HepG2 (cell line): ENCODE measurements at regions not wholly inside any gene's neighbourhood (a gene's known extent, or its start where the extent isn't known, plus 50 kb on each side); places are given as distances from the start of the nearest gene placed in this dataset.

Experiments used
- ATAC-seq: fragments of 200-7000 bp; cut with Tn5 transposase; 3 replicates; pipeline ENCODE4 v1.9.1; 2020; ENCODE audit warnings: mild to moderate bottlenecking, moderate library complexity
- BruUV-seq: library from RNA; stranded (reverse); fragments of 400-500 nt; replicated peaks from 2 replicates; lab custom pipeline; 2021; lab: Mats Ljungman, UMichigan
- CTCF ChIA-PET: fragments of 300-600 bp; formaldehyde crosslinking; extraction: SDS; loops from one replicate; lab custom pipeline; 2021; ENCODE audit warnings: low total read pairs, inconsistent platforms, low intra/inter-chr PET ratio; lab: Yijun Ruan, JAX
- POLR2A ChIA-PET: fragments of 350-600 bp; sonication (Branson Sonifier 250); formaldehyde crosslinking; loops from one replicate; lab custom pipeline; 2020; ENCODE audit warnings: antibody characterized with exemption, inconsistent platforms; lab: Yijun Ruan, JAX
- DNase-seq: peaks from one replicate; pipeline ENCODE4 v3.0.0-alpha.2; 2015; ENCODE audit warnings: low spot score
- FAIRE-seq: peaks from 3 replicates; lab custom pipeline; 2011; peaks lifted over from hg19 to GRCh38; lab: Jason Lieb, UNC
- H2AFZ ChIP-seq: one replicate; pipeline ENCODE4 v1.6.1; 2011; ENCODE audit warnings: low read length, inconsistent platforms
- H3K27ac ChIP-seq: fragments of 300-600 bp; 3 replicates; pipeline ENCODE4 v1.8.0; 2011; ENCODE audit warnings: mixed run types, mild to moderate bottlenecking, mixed read lengths, low read length, inconsistent platforms; ENCODE audit not compliant: insufficient read depth; ENCODE audit errors: extremely low read length
- H3K27me3 ChIP-seq, 2 experiments: fragments of 200-600 bp in 1 of 2; 2 replicates in 1 of 2; 3 replicates in 1 of 2; pipeline versions ENCODE4 v1.6.0 to v1.8.0; 2011; ENCODE audit warnings: low read length in 2 of 2, mild to moderate bottlenecking in 2 of 2, moderate library complexity in 2 of 2, inconsistent platforms in 1 of 2; ENCODE audit not compliant: insufficient read depth in 2 of 2, control insufficient read depth in 1 of 2
- H3K36me3 ChIP-seq, 2 experiments: fragments of 200-600 bp in 1 of 2; replicated peaks in 1 of 2; 2 replicates in 1 of 2; 3 replicates in 1 of 2; pipeline versions ENCODE4 v1.5.1 to v1.8.0; 2011; ENCODE audit warnings: low read length in 2 of 2, inconsistent platforms in 1 of 2; ENCODE audit not compliant: insufficient read depth in 2 of 2, control insufficient read depth in 1 of 2
- H3K4me1 ChIP-seq: 2 replicates; pipeline ENCODE4 v1.5.1; 2012; ENCODE audit warnings: low read length, inconsistent platforms; ENCODE audit not compliant: insufficient read depth
- H3K4me2 ChIP-seq: 2 replicates; pipeline ENCODE4 v1.6.0; 2011; ENCODE audit warnings: low read depth, low read length, inconsistent platforms
- H3K4me3 ChIP-seq, 3 experiments: fragments of 200-600 bp in 1 of 3; sonication (generic), shearing (Covaris generic) in 1 of 3; replicated peaks in 1 of 3; 2 replicates each; pipeline ENCODE4 v1.5.1; 2011 to 2016; ENCODE audit warnings: low read length in 3 of 3, inconsistent platforms in 2 of 3, low read depth in 2 of 3, mild to moderate bottlenecking in 2 of 3, control low read depth in 1 of 3, mixed read lengths in 1 of 3; ENCODE audit not compliant: insufficient read depth in 1 of 3
- H3K79me2 ChIP-seq: one replicate; pipeline ENCODE4 v1.6.1; 2011; ENCODE audit warnings: low read length, inconsistent platforms; ENCODE audit not compliant: insufficient read depth
- H3K9ac ChIP-seq: 2 replicates; pipeline ENCODE4 v1.6.0; 2011; ENCODE audit warnings: mild to moderate bottlenecking, low read depth, low read length, inconsistent platforms; ENCODE audit not compliant: insufficient read depth
- H3K9me3 ChIP-seq: 2 replicates; pipeline ENCODE4 v1.5.1; 2012; ENCODE audit warnings: mild to moderate bottlenecking, low read length
- H4K20me1 ChIP-seq: 2 replicates; pipeline ENCODE4 v1.6.0; 2011; ENCODE audit warnings: inconsistent platforms, mild to moderate bottlenecking, low read length, moderate library complexity; ENCODE audit not compliant: insufficient read depth
- ATF1 ChIP-seq: IDR thresholded peaks from 2 replicates; pipeline ENCODE4 v1.6.1; 2016; ENCODE audit warnings: mild to moderate bottlenecking, control low read depth
- CHCHD3 ChIP-seq: sonication (generic); formaldehyde crosslinking; IDR thresholded peaks from 2 replicates; pipeline ENCODE4 v1.8.0; 2022; ENCODE audit warnings: mild to moderate bottlenecking, missing genetic modification reagents, moderate library complexity
- EED ChIP-seq: sonication (generic); formaldehyde crosslinking; IDR thresholded peaks from 2 replicates; pipeline ENCODE4 v1.5.0; 2020; ENCODE audit warnings: mild to moderate bottlenecking, missing genetic modification reagents
- FOXK1 ChIP-seq: sonication (generic); formaldehyde crosslinking; IDR thresholded peaks from 2 replicates; pipeline ENCODE4 v1.4.0; 2020; ENCODE audit warnings: low read depth, missing genetic modification reagents, borderline replicate concordance
- HIC2 ChIP-seq: sonication (generic); formaldehyde crosslinking; IDR thresholded peaks from 2 replicates; pipeline ENCODE4 v1.9.0; 2022; ENCODE audit warnings: low read depth, missing genetic modification reagents
- KMT2B ChIP-seq: IDR thresholded peaks from 2 replicates; pipeline ENCODE4 v1.6.1; 2016; ENCODE audit warnings: missing genetic modification reagents, missing compliant biosample characterization
- MTA1 ChIP-seq: sonication (generic); formaldehyde crosslinking; IDR thresholded peaks from 2 replicates; pipeline ENCODE4 v1.4.0; 2020; ENCODE audit warnings: missing genetic modification reagents, mild to moderate bottlenecking, borderline replicate concordance
- RFXANK ChIP-seq: IDR thresholded peaks from 2 replicates; pipeline ENCODE4 v1.6.1; 2016
- SUZ12 ChIP-seq: fragments of 150-350 bp; IDR thresholded peaks from 2 replicates; pipeline ENCODE4 v1.6.1; 2014; ENCODE audit warnings: low read depth, low read length
- YEATS4 ChIP-seq: sonication (generic); formaldehyde crosslinking; IDR thresholded peaks from 2 replicates; pipeline ENCODE4 v1.4.0; 2020; ENCODE audit warnings: missing genetic modification reagents, borderline replicate concordance
- ZBTB21 ChIP-seq: sonication (generic); formaldehyde crosslinking; IDR thresholded peaks from 2 replicates; pipeline ENCODE4 v1.4.0; 2020; ENCODE audit warnings: missing genetic modification reagents
- ZNF24 ChIP-seq: fragments of 450-650 bp; IDR thresholded peaks from 2 replicates; pipeline ENCODE4 v1.6.1; 2017; ENCODE audit warnings: antibody characterized with exemption, mild to moderate bottlenecking
- ZNF292 ChIP-seq: sonication (generic); formaldehyde crosslinking; IDR thresholded peaks from 2 replicates; pipeline ENCODE4 v1.8.1; 2022; ENCODE audit warnings: mild to moderate bottlenecking, low read depth, missing genetic modification reagents, borderline replicate concordance
- ZNF343 ChIP-seq: sonication (generic); formaldehyde crosslinking; IDR thresholded peaks from 2 replicates; pipeline ENCODE4 v1.4.0; 2020; ENCODE audit warnings: mild to moderate bottlenecking, missing genetic modification reagents
- ZNF383 ChIP-seq: sonication (generic); formaldehyde crosslinking; IDR thresholded peaks from 2 replicates; pipeline ENCODE4 v1.4.0; 2020; ENCODE audit warnings: missing genetic modification reagents, mild to moderate bottlenecking, borderline replicate concordance
- ZNF772 ChIP-seq: sonication (generic); formaldehyde crosslinking; IDR thresholded peaks from 2 replicates; pipeline ENCODE4 v1.5.0; 2020; ENCODE audit warnings: mild to moderate bottlenecking, missing genetic modification reagents
- ZSCAN20 ChIP-seq: sonication (generic); formaldehyde crosslinking; IDR thresholded peaks from 2 replicates; pipeline ENCODE4 v1.4.0; 2020; ENCODE audit warnings: missing genetic modification reagents, mild to moderate bottlenecking, borderline replicate concordance
- ZSCAN22 ChIP-seq: sonication (generic); formaldehyde crosslinking; IDR thresholded peaks from 2 replicates; pipeline ENCODE4 v1.4.0; 2020; ENCODE audit warnings: mild to moderate bottlenecking, missing genetic modification reagents
- WGBS: methylation state at CpG from one replicate; pipeline ENCODE4 v1.1.6; 2017; ENCODE audit warnings: low lambda C conversion rate; 5-methylcytosine and 5-hydroxymethylcytosine counted together
- in situ Hi-C: cut with HindIII; loops from 2 replicates; pipeline ENCODE4 v1.10.0; 2017; ENCODE audit warnings: low pct_unique_long_range_greater_than_20kb; ENCODE audit not compliant: extremely low pct_ligation_motif_present
- intact Hi-C: fragments of 100-400 bp; cut with micrococcal nuclease; formaldehyde crosslinking; loops from one replicate; pipeline ENCODE4 v1.10.0; 2022; ENCODE audit not compliant: unreplicated experiment

DNA sequence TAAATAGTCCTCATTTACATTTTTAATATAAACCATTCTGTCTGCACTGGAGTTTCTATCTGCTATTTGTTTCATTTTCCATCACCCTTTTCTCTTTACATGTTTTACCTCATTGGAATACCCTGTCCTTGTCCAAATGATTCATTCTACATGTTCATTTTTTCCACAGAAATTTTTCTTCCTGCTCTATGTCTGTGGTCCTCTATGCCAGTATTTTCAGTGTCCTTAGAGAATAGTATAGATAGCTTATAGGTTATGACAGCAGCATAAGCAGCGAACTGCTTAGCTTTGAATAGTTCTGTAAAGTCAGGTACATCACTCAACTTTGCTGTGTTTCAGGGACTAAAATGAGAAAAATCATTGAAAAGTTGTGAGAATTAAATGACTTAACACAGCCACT, 742.3 kb upstream of the CBLB start (continued):
- TF ChIP-seq ATF1 (CRISPR knock-in tag) (no peak), YEATS4 (no peak), SUZ12 (no peak)

DNA sequence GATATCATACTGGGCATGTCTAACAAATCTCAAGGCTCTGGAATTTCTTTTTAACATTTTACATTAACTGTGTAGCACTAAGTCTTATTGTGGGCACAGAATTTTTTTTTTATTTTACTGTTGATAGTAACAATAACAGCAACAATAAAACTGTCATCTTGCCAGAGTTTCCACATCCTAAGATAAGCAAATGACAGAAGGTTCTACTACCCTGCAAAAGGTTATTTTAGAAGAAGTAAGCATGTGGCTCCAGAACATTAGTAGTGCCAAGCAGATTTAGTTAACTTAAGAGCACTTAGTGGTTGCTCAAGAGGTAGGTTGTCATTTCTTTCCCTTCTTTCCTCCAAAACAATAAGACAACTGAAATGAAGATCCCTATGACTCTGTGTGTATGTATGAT, 743.0 kb upstream of the CBLB start:
- in situ Hi-C loops: no loop called here
- no peaks in the 10 kb centered on the region for H3K9me3 ChIP-seq
- H3K79me2 ChIP-seq: no peaks in the 10 kb centered on the region
- no peak overlapping the region for H3K4me3 ChIP-seq
- H3K9ac ChIP-seq: no peak overlapping the region
- FAIRE-seq: no peak
- H3K4me2 ChIP-seq: no peak overlapping the region
- no peak for DNase-seq
- H3K36me3 ChIP-seq: no peaks in the 10 kb centered on the region
- CTCF ChIA-PET: no interaction called here
- ATAC-seq: no peak
- H3K27ac ChIP-seq: no peak overlapping the region
- H2AFZ ChIP-seq: no peak overlapping the region
- no peaks in the 10 kb centered on the region for H3K27me3 ChIP-seq
- no peak for TF ChIP-seq FOXK1 (CRISPR knock-in tag)
- TF ChIP-seq ZNF772 (CRISPR knock-in tag): no peak
- TF ChIP-seq ZBTB21 (CRISPR knock-in tag): no peak
- TF ChIP-seq RFXANK (CRISPR knock-in tag): no peak
- no peak for TF ChIP-seq ZNF24
- TF ChIP-seq EED (CRISPR knock-in tag): no peak
- TF ChIP-seq ZNF383 (CRISPR knock-in tag): no peak
- intact Hi-C loops: no loop called here
- BruUV-seq: no TSS peak
- POLR2A ChIA-PET: no interaction called here
- H4K20me1 ChIP-seq: no peaks in the 10 kb centered on the region
- no peaks in the 10 kb centered on the region for H3K4me1 ChIP-seq

DNA sequence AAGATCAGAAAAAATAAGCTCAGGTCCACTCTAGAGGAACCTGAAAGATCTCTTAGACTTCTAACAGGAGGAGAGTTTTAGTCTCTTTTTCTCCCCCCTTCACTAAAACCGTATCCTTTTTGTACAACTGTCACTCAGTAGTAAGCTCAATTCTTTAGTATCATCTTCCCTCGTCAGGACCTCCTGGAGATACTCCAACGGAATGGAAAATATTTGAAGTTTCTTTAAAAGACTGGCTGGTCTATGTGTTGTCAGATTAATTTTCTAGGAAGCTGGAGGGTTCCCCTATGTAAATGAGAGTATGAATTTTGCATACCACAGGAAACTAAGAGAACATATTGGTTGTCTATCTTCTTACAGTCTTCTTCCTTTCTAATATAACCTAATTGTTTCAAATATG, 747.7 kb upstream of the CBLB start:
- no TSS peak for BruUV-seq
- ChIA-PET CTCF (no interaction called here), POLR2A (no interaction called here)
- no peak overlapping the region for H3K4me3 ChIP-seq
- H2AFZ ChIP-seq: no peak overlapping the region
- intact Hi-C loops: no loop called here
- no peak overlapping the region for H3K4me2 ChIP-seq
- no peaks in the 10 kb centered on the region for H3K27me3 ChIP-seq
- H3K27ac ChIP-seq: no peak overlapping the region
- no peaks in the 10 kb centered on the region for H4K20me1 ChIP-seq
- H3K36me3 ChIP-seq: no peaks in the 10 kb centered on the region
- H3K9ac ChIP-seq: no peak overlapping the region
- no peak for FAIRE-seq
- no peaks in the 10 kb centered on the region for H3K79me2 ChIP-seq
- no peak for ATAC-seq
- WGBS: 4% methylated on average over 3 of the region's 3 CpGs
- no peaks in the 10 kb centered on the region for H3K9me3 ChIP-seq
- in situ Hi-C loops: no loop called here
- DNase-seq: no peak
- H3K4me1 ChIP-seq: no peaks in the 10 kb centered on the region
- no peak for TF ChIP-seq MTA1
- TF ChIP-seq CHCHD3: no peak
- no peak for TF ChIP-seq ZSCAN20 (CRISPR knock-in tag)
- no peak for TF ChIP-seq HIC2 (CRISPR knock-in tag)
- no peak for TF ChIP-seq ZBTB21 (CRISPR knock-in tag)
- TF ChIP-seq KMT2B (CRISPR knock-in tag): no peak
- no peak for TF ChIP-seq ZNF343 (CRISPR knock-in tag)
- no peak for TF ChIP-seq ZNF292 (CRISPR knock-in tag)
- no peak for TF ChIP-seq ZSCAN22 (CRISPR knock-in tag)
